ENCODE measurements at regions not wholly inside any gene's neighbourhood (a gene's known extent, or its start where the extent isn't known, plus 50 kb on each side); places are given as distances from the start of the nearest gene placed in this dataset.

- H4K20me1 ChIP-seq (replicated peaks; ENCODE audit: control insufficient read depth, extremely low read depth, insufficient read depth, low read length), result no peaks in the 10 kb centered on the region
- no peaks in the 10 kb centered on the region for H3K27me3 ChIP-seq (ENCODE audit: control insufficient read depth in 2 of 2, insufficient read depth in 2 of 2, low read length in 2 of 2)
- no TSS peak for BruUV-seq (replicated peaks)
- POLR2A ChIA-PET, result no interaction called here
- dilution Hi-C loops (cut with MboI; ENCODE audit: extremely low pct_ligation_motif_present, low sequenced_read_pairs), result no loop called here
- H3K27ac ChIP-seq (ENCODE audit: insufficient read depth, low read depth, low read length), result no peak overlapping the region
- H3K4me1 ChIP-seq (ENCODE audit: control insufficient read depth, extremely low read depth, insufficient read depth, low read length), result no peaks in the 10 kb centered on the region
- no peak for TF ChIP-seq JUN (IDR thresholded peaks at IDR 0.05; ENCODE audit: borderline replicate concordance, insufficient read depth, insufficient read length, low read depth)
- no peak for TF ChIP-seq EZH2 (IDR thresholded peaks at IDR 0.05; ENCODE audit: borderline replicate concordance, low read depth, low read length, severe bottlenecking)
- TF ChIP-seq, protein P1, sequence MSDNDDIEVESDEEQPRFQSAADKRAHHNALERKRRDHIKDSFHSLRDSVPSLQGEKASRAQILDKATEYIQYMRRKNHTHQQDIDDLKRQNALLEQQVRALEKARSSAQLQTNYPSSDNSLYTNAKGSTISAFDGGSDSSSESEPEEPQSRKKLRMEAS (IDR thresholded peaks at IDR 0.05; ENCODE audit: insufficient read depth, insufficient read length), result no peak
- TF ChIP-seq GATA2 (IDR thresholded peaks at IDR 0.05; ENCODE audit: insufficient read depth, insufficient read length, low read depth, low read length), result no peak
- no peak for TF ChIP-seq CTCF (IDR thresholded peaks at IDR 0.05; ENCODE audit: extremely low read depth in 1 of 2, insufficient read depth in 1 of 2, low read depth in 1 of 2, low read length in 2 of 2)
- H2AFZ ChIP-seq (ENCODE audit: low read depth, low read length), result no peak overlapping the region
- DNase-seq (ENCODE audit: low read depth, low spot score), result no peak
- H3K9ac ChIP-seq (replicated peaks; ENCODE audit: extremely low read depth, insufficient read depth, low read length), result no peak overlapping the region
- no peak for FAIRE-seq
- no peak overlapping the region for H3K4me2 ChIP-seq (ENCODE audit: insufficient read depth, low read length)
- H3K36me3 ChIP-seq (ENCODE audit: control insufficient read depth in 2 of 2, extremely low read depth in 1 of 2, insufficient read depth in 2 of 2, low read length in 2 of 2), result no peaks in the 10 kb centered on the region
- CTCF ChIA-PET, result no interaction called here
- H3K9me1 ChIP-seq (replicated peaks; ENCODE audit: control insufficient read depth, extremely low read depth, insufficient read depth, low read length), result no peaks in the 10 kb centered on the region
- no peaks in the 10 kb centered on the region for H3K79me2 ChIP-seq (ENCODE audit: control insufficient read depth, insufficient read depth, low read length)
- intact Hi-C loops (cut with micrococcal nuclease), result no loop called here
- H3K4me3 ChIP-seq (replicated peaks in 1 of 3; ENCODE audit: insufficient read depth in 1 of 3, low read depth in 1 of 3, low read length in 3 of 3), result no peak overlapping the region
- H3K9me3 ChIP-seq (replicated peaks; ENCODE audit: control insufficient read depth, insufficient read depth, low read length), result peaks cover 5% of the 10 kb centered on the region
Observed at GRCh38 chr6:19042420-19042819, 655.3 kb downstream of the RNF144B start.

DNA sequence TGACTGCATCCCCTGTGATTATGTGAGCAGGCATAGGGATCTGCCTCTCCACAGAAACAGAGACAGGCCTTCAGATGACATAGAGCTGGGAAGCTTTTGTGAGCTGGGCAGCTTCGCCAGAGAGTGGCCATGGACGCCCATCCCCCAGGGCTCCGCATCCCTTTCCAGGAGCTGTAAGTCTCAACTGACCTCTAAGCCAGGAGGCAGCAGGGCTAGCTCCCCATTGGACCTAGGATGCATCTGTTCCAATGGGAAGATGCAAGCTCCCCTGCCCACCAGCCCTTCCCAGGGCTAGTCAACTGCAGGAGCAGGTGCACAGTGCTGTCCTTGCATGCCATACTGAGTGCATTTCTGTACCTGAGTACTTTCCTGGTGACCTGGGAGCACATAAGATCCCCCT is 663.6 kb downstream of the RNF144B start:
- H3K9me1 ChIP-seq (replicated peaks; ENCODE audit: control insufficient read depth, extremely low read depth, insufficient read depth, low read length), result no peaks in the 10 kb centered on the region
- ChIA-PET POLR2A (no interaction called here), CTCF (interaction anchor here (1.3 kb wide), 1 partner anchor 10 kb away, joined by 3 read pairs; no protein-coding TSS in a partner anchor)
- BruUV-seq (replicated peaks), result no TSS peak
- no peaks in the 10 kb centered on the region for H3K79me2 ChIP-seq (ENCODE audit: control insufficient read depth, insufficient read depth, low read length)
- no peak overlapping the region for H3K27ac ChIP-seq (ENCODE audit: insufficient read depth, low read depth, low read length)
- no peak overlapping the region for H3K4me3 ChIP-seq (replicated peaks in 1 of 3; ENCODE audit: insufficient read depth in 1 of 3, low read depth in 1 of 3, low read length in 3 of 3)
- TF ChIP-seq, protein P1 (IDR thresholded peaks at IDR 0.05; ENCODE audit: insufficient read depth, insufficient read length), result no peak
- TF ChIP-seq POLR2A (IDR thresholded peaks at IDR 0.05; ENCODE audit: low read depth, low read length) (no peak), POLR2AphosphoS5 (IDR thresholded peaks at IDR 0.05; ENCODE audit: insufficient read depth, low read depth, low read length) (no peak), CTCF (IDR thresholded peaks at IDR 0.05; ENCODE audit: extremely low read depth in 1 of 2, insufficient read depth in 1 of 2, low read depth in 1 of 2, low read length in 2 of 2) (no peak), EZH2 (IDR thresholded peaks at IDR 0.05; ENCODE audit: borderline replicate concordance, low read depth, low read length, severe bottlenecking) (no peak), GATA2 (IDR thresholded peaks at IDR 0.05; ENCODE audit: insufficient read depth, insufficient read length, low read depth, low read length) (no peak)
- no peaks in the 10 kb centered on the region for H3K27me3 ChIP-seq (ENCODE audit: control insufficient read depth in 2 of 2, insufficient read depth in 2 of 2, low read length in 2 of 2)
- H3K9me3 ChIP-seq (replicated peaks; ENCODE audit: control insufficient read depth, insufficient read depth, low read length), result peaks cover 4% of the 10 kb centered on the region
- DNase-seq (ENCODE audit: low read depth, low spot score), result no peak
- no peaks in the 10 kb centered on the region for H4K20me1 ChIP-seq (replicated peaks; ENCODE audit: control insufficient read depth, extremely low read depth, insufficient read depth, low read length)
- no peaks in the 10 kb centered on the region for H3K36me3 ChIP-seq (ENCODE audit: control insufficient read depth in 2 of 2, extremely low read depth in 1 of 2, insufficient read depth in 2 of 2, low read length in 2 of 2)
- FAIRE-seq, result no peak
- intact Hi-C loops (cut with micrococcal nuclease) (no loop called here), dilution Hi-C loops (cut with MboI; ENCODE audit: extremely low pct_ligation_motif_present, low sequenced_read_pairs) (no loop called here)
- no peaks in the 10 kb centered on the region for H3K4me1 ChIP-seq (ENCODE audit: control insufficient read depth, extremely low read depth, insufficient read depth, low read length)
- no peak overlapping the region for H3K4me2 ChIP-seq (ENCODE audit: insufficient read depth, low read length)
- no peak overlapping the region for H3K9ac ChIP-seq (replicated peaks; ENCODE audit: extremely low read depth, insufficient read depth, low read length)
- no peak overlapping the region for H2AFZ ChIP-seq (ENCODE audit: low read depth, low read length)

Data from endothelial cell of umbilical vein (primary cell).